ENCODE measurements at regions not wholly inside any gene's neighbourhood (a gene's known extent, or its start where the extent isn't known, plus 50 kb on each side); places are given as distances from the start of the nearest gene placed in this dataset.
"Not testable (repeated sequence)": the region's sequence is repeated elsewhere in the genome, so short reads cannot be mapped to it uniquely, and the experiment has no call there.

DNA sequence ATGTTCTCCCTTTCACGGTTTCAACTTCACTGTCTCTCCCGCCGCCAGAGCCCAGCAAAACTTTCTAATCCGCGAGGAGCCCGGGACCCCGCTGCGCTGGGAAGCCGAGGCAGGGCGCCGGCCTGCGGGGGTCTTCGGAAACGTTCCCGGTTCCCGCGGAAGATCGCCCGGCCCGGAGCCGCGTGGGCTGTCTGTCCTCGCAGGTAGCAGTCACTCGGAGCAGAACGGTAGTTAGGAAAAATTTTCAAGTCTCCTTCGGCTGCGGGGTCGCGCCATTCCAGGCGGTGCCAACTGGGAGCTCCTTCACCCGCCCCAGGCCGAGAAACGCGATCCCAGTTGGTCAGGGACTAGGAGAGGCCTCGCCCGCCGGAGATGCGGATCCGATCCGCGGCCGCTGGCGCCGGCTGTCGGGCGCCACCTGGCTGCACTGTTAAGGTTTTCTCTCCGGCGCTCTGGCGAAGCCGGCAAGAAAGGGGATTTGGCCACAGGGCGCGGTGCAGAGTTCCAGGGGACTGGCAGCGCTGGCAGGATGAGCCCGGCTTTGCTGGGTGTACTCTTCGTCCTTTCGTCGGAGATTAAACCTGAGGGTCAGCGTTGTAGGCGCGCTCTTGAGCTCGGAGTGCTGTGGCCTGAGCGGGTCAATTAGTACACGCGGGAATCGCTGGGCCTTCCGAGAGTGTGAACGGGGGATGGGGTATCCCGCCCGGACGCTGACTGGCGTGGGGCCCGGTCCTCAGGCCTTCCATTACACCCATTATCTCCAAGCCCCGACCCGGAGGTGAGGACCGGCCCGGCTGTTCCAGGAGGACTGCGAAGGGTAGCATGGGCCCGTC is 135.4 kb downstream of the KCNJ12 start:
- TF ChIP-seq, protein P1, sequence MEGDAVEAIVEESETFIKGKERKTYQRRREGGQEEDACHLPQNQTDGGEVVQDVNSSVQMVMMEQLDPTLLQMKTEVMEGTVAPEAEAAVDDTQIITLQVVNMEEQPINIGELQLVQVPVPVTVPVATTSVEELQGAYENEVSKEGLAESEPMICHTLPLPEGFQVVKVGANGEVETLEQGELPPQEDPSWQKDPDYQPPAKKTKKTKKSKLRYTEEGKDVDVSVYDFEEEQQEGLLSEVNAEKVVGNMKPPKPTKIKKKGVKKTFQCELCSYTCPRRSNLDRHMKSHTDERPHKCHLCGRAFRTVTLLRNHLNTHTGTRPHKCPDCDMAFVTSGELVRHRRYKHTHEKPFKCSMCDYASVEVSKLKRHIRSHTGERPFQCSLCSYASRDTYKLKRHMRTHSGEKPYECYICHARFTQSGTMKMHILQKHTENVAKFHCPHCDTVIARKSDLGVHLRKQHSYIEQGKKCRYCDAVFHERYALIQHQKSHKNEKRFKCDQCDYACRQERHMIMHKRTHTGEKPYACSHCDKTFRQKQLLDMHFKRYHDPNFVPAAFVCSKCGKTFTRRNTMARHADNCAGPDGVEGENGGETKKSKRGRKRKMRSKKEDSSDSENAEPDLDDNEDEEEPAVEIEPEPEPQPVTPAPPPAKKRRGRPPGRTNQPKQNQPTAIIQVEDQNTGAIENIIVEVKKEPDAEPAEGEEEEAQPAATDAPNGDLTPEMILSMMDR (conservative IDR thresholded peaks at IDR 0.05; ENCODE audit: control insufficient read depth, insufficient read depth, low read depth, low read length) = peak; percentile 58
- peak; percentile 76 for DNase-seq (ENCODE audit: low read depth)
- H3K4me3 ChIP-seq (ENCODE audit: control insufficient read depth, low read depth, low read length) = peak overlapping the region; percentile 52

DNA sequence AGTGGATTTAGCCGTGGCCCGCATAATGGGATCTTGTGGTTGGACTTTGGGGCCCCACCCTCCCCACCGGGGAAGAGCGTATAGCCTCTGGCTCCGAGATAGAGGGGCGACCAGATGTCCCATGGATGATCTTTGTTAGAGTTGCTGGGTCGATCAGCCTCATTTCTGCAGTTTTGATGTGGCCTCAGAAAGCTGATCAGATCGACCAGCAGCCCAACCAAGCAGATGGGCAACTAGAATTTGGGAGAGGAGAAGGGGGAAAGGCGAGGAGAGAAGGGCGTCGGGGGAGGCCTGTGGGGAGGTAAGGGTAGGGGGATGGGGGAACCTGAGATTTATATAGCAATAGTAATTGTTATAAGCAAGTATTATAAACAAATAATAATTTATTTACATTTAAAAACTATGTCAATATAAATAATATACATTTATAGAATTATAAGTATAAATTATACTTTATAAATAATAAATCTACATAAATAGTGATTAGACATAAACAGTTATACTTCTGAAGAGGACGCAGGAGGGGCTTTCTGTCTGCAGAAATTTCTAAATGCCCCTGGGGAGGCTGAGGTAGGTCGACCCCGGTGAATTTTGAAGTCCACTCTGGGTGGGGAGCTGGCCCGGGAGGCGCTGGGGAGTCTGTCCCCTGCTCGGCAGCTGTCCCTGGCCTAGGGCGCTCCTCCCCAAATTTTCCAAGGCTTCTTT is 136.3 kb downstream of the KCNJ12 start:
- H3K4me3 ChIP-seq (ENCODE audit: control insufficient read depth, low read depth, low read length) = no peak overlapping the region
- TF ChIP-seq, protein P1 (conservative IDR thresholded peaks at IDR 0.05; ENCODE audit: control insufficient read depth, insufficient read depth, low read depth, low read length) = no peak
- DNase-seq (ENCODE audit: low read depth) = no peak

DNA sequence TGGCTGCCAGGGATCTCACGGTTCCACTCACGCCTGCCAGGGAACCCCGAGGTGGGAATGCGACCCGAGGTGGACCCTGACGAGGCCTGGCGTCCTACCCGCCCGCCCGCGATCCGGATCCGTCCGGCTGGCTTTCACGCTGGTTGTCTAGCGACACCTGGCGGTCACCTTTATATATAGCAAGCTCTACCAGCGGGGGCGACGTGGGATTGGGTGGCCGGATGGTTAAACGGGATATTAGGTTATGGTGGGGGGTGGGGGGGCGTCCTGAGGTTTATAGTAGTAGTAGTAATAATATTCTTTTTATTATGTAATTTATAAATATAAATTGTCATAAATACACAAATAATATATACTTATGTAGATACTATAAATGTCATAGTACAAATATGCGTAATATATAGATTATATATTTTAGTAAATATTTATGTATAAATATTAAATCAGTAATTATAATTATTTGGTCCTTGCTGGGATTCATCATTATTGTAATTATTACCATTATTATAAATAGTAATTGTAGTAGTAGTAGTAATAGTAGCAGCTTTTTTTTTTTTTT is 136.9 kb downstream of the KCNJ12 start:
- DNase-seq (ENCODE audit: low read depth) = peak; percentile 70
- no peak overlapping the region for H3K4me3 ChIP-seq (ENCODE audit: control insufficient read depth, low read depth, low read length)
- TF ChIP-seq, protein P1 (conservative IDR thresholded peaks at IDR 0.05; ENCODE audit: control insufficient read depth, insufficient read depth, low read depth, low read length) = peak; percentile 66

DNA sequence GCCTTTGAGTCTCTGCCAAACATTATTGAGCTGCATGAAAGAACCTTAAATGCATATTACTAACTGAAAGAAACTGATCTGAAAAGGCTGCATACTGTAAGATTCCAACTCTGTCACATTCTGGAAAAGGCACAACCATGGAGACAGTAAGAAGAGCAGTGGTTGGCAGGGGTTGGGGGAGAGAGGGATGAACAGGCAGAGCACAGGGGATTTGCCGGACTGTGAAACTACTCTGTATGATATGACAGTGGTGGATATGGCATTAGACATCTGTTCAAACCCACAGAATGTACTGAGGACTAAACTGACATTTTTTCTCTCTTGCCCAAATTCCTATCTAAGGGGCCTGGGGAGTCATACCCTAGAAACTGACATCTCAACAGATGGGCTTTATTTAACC is 138.4 kb downstream of the KCNJ12 start:
- not testable (repeated sequence) for DNase-seq (ENCODE audit: low read depth); H3K4me3 ChIP-seq (ENCODE audit: control insufficient read depth, low read depth, low read length)

DNA sequence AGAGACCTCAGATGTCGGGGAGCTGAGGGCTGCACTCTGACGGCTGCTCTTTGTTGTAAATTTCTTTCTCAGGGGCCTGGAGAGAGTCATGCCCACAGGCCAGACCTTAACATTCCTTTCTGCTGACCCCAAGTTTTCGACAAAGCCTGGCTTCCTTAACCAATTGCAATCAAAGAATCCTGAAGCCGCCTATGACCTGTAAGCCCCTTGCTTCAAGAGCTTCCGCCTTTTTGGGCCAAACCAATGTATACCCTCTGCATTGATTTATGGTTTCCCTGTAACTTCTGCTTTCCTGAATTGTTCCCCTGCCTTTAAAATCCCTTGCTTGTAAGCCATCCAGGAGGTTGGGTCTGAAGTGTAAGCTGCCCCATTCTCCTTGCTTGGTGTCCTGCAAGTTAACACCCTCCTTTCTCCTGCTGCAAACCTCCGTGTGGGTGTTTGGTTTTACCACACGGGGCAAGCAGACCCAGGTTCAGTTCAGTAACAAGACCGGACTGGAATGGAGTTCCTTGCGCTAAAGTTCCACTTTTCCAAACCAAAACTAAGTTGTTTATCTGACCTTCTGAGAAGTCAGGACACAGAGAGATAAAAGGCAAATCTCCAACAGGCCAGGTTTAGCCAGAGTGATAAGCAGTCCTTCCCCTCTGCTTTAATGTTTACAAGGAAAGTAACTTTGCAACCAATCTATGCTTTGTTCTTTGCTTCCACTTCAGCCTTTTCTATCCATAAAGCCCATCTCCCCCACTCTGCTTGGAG is 141.6 kb downstream of the KCNJ12 start:
- DNase-seq (ENCODE audit: low read depth) = no peak
- no peak overlapping the region for H3K4me3 ChIP-seq (ENCODE audit: control insufficient read depth, low read depth, low read length)
- TF ChIP-seq, protein P1 (conservative IDR thresholded peaks at IDR 0.05; ENCODE audit: control insufficient read depth, insufficient read depth, low read depth, low read length) = no peak

DNA sequence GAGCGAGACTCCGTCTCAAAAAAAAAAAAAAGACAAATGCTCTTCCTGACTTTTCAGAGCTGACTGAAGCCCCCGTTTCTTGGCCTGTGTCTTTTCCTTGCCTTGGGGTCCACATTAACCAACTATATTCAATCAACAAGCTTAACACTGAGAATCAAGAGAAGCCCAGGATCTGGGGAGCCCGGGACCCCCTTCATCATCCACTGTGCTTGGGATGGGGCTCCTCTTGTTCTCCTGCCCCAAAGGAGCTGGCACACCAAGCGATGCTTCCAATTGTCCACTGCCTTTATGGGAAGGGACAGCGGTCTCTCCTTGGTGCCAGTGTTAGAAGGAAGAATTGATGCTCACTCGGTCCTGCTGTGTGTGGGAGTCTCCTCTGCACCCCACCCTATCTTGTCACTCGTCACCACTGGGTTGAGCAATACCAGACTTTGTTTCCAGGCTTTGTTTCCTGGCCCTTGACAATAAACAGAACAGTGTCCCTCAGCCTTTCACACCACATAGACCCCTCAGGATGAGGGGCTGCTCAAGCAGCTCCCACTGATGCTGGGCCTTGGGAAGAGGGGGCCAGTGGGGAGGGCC is 146.7 kb downstream of the KCNJ12 start:
- no peak for DNase-seq (ENCODE audit: low read depth)
- TF ChIP-seq, protein P1 (conservative IDR thresholded peaks at IDR 0.05; ENCODE audit: control insufficient read depth, insufficient read depth, low read depth, low read length) = no peak
- H3K4me3 ChIP-seq (ENCODE audit: control insufficient read depth, low read depth, low read length) = no peak overlapping the region

All from fibroblast of mammary gland (primary cell).